Cardiac septum (tissue), 1 donor: ENCODE measurements at regions not wholly inside any gene's neighbourhood (a gene's known extent, or its start where the extent isn't known, plus 50 kb on each side); places are given as distances from the start of the nearest gene placed in this dataset.

Experiments
- DNase-seq: peaks from one replicate; pipeline ENCODE4 v3.0.0-alpha.2; 2020; ENCODE audit warnings: low spot score
- intact Hi-C: fragments of 100-400 bp; cut with DNase I; formaldehyde crosslinking; loops from one replicate; pipeline ENCODE4 v1.14.0; 2022
- donor health status: DM: no; HTN: no; CAD: no.

- intact Hi-C loops, result no loop called here
- DNase-seq, result peak; percentile 56
These were observed 598.0 kb downstream of the BRD1 start for GRCh38 chr22:49229483-49230193.

- intact Hi-C loops, result no loop called here
- no peak for DNase-seq
These were observed 599.1 kb downstream of the BRD1 start for GRCh38 chr22:49228431-49229037.

- intact Hi-C loops, result no loop called here
- no peak for DNase-seq
These were observed 600.0 kb downstream of the BRD1 start for GRCh38 chr22:49227670-49228069.

DNA sequence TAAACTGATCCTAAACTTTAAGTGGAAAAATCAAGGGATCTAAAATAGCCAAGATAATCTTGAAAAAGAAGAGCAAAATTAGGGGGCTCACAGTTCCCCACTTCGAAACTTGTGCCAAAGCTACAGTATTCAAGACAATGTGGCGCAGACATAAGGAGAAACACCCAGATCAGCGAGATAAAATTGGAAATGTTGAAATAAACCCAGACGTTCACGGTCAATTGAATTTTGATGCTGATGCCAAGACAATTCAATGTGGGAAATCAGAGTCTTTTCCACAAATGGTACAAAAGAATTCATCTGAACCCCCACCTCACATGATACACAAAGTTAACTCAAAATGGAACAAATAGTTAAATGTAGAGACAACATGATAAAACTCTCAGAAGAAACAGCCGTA is 601.6 kb downstream of the BRD1 start:
- no peak for DNase-seq
- intact Hi-C loops, result no loop called here

DNA sequence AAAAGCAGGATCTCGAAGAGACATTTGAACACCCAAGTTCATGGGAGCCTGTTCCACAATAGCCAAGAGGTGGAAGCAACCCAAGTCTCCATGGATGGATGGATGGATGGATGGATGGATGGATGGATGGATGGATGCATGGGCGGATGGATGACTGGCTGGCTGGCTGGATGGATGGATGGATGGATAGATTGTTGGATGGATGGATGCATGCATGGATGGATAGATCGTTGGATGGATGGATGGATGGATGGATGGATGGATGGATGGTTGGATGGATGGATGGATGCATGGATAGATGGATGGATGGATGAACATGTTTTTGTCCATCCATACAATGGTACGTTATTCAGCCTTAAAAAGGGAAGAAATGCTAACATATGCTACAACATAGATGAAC is 603.4 kb downstream of the BRD1 start:
- intact Hi-C loops, result no loop called here
- no peak for DNase-seq

- DNase-seq, result no peak
- intact Hi-C loops, result no loop called here
These were observed 609.5 kb downstream of the BRD1 start for GRCh38 chr22:49218142-49218541.

GRCh38 chr22:49216579-49216978 is 611.1 kb downstream of the BRD1 start:
- intact Hi-C loops, result no loop called here
- DNase-seq, result no peak

DNA sequence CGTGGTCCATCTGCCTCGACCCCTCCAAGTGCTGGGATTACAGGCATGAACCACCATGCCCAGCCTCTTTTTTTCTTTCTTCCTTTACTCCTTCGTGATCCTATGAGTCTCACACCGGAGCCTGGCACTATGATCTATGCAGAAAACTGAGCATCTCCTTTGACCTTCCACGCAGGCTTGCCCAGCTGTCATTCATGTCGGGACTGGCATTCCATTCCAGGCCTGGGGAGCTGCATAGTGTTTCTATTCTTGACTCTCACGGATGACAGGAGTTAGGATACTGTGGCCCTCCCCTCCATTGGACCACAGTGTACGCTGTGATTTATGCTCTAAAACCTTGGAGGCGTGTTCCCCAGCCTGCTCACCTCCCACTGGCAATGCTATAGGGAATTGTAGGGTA is 611.8 kb downstream of the BRD1 start:
- DNase-seq, result no peak

GRCh38 chr22:49214976-49215375 is 612.7 kb downstream of the BRD1 start:
- peak; percentile 44 for DNase-seq
- intact Hi-C loops, result no loop called here

More for the DNA sequence above, 611.8 kb downstream of the BRD1 start:
- intact Hi-C loops, result no loop called here

GRCh38 chr22:49213731-49214352 is 613.8 kb downstream of the BRD1 start:
- DNase-seq, result peak; percentile 49
- intact Hi-C loops, result no loop called here

GRCh38 chr22:49212466-49212865 is 615.2 kb downstream of the BRD1 start:
- peak; percentile 39 for DNase-seq
- intact Hi-C loops, result no loop called here

GRCh38 chr22:49212002-49212401 is 615.7 kb downstream of the BRD1 start:
- DNase-seq, result no peak
- intact Hi-C loops, result no loop called here

- intact Hi-C loops, result no loop called here
- DNase-seq, result peak; percentile 73
These were observed 616.5 kb downstream of the BRD1 start for GRCh38 chr22:49211176-49211575.

- no peak for DNase-seq
- intact Hi-C loops, result no loop called here
These were observed 617.1 kb downstream of the BRD1 start for GRCh38 chr22:49210606-49211005.

GRCh38 chr22:49209452-49210195 is 618.0 kb downstream of the BRD1 start:
- intact Hi-C loops, result no loop called here
- DNase-seq, result peak; percentile 60

DNA sequence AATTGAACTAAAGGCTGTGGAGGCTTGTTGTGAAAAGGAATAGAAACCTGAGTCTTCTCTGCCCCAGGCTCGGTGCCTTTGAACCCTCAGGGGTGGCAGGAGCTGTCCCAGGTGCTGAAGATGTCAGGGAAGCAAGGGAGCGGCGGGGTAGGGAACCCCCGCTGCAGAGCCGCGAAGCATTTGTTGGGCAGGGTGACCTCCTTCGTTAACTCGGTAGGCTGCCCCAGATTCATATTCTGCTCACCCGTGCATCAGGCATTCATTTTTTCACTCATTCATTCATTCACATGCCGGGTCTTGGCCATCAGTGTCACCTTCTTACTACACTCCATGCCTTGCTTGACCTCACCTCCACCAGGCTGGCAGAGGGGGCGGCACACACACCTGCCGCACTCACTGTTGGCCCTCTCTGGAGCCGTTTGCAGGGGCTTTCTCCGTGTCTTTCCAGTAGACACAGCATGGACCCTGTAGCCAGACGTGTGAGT is 618.9 kb downstream of the BRD1 start:
- no peak for DNase-seq
- intact Hi-C loops, result no loop called here

GRCh38 chr22:49208004-49208402 is 619.7 kb downstream of the BRD1 start:
- intact Hi-C loops, result no loop called here
- DNase-seq, result peak; percentile 46

GRCh38 chr22:49207008-49208003 is 620.4 kb downstream of the BRD1 start:
- DNase-seq, result peak; percentile 67
- intact Hi-C loops, result no loop called here

- DNase-seq, result no peak
- intact Hi-C loops, result no loop called here
These were observed 621.4 kb downstream of the BRD1 start for GRCh38 chr22:49206281-49206680.
